ENCODE measurements at regions not wholly inside any gene's neighbourhood (a gene's known extent, or its start where the extent isn't known, plus 50 kb on each side); places are given as distances from the start of the nearest gene placed in this dataset.
"Not testable (repeated sequence)": the region's sequence is repeated elsewhere in the genome, so short reads cannot be mapped to it uniquely, and the experiment has no call there.

- no peak for DNase-seq (ENCODE audit: low read depth in 3 of 3)
Measured at GRCh38 chr15:62907275-62907674, 135.3 kb upstream of the TPM1 start.

GRCh38 chr15:62908341-62908740, 134.2 kb upstream of the TPM1 start:
- not testable (repeated sequence) for DNase-seq (ENCODE audit: low read depth in 3 of 3)

- no peak for DNase-seq (ENCODE audit: low read depth in 3 of 3)
Measured at GRCh38 chr15:62909257-62909656, 133.3 kb upstream of the TPM1 start.

GRCh38 chr15:62912282-62912681, 130.3 kb upstream of the TPM1 start:
- no peak for DNase-seq (ENCODE audit: low read depth in 3 of 3)

- no peak for DNase-seq (ENCODE audit: low read depth in 3 of 3)
Measured at GRCh38 chr15:62912808-62913207, 129.7 kb upstream of the TPM1 start.

- no peak for DNase-seq (ENCODE audit: low read depth in 3 of 3)
Measured at GRCh38 chr15:62913246-62913645, 129.3 kb upstream of the TPM1 start.

- DNase-seq (ENCODE audit: low read depth in 3 of 3) = no peak
Measured at GRCh38 chr15:62914461-62915079, 128.0 kb upstream of the TPM1 start.

GRCh38 chr15:62920682-62921502, 121.7 kb upstream of the TPM1 start:
- DNase-seq (ENCODE audit: low read depth in 3 of 3) = no peak

- DNase-seq (ENCODE audit: low read depth in 3 of 3) = no peak
Measured at GRCh38 chr15:62922514-62922913, 120.0 kb upstream of the TPM1 start.

- DNase-seq (ENCODE audit: low read depth in 3 of 3) = no peak
Measured at GRCh38 chr15:62925875-62926274, 116.7 kb upstream of the TPM1 start.

- DNase-seq (ENCODE audit: low read depth in 3 of 3) = no peak
Measured at GRCh38 chr15:62927196-62927595, 115.4 kb upstream of the TPM1 start.

GRCh38 chr15:62927836-62928235, 114.7 kb upstream of the TPM1 start:
- DNase-seq (ENCODE audit: low read depth in 3 of 3) = no peak

GRCh38 chr15:62928242-62928999, 114.1 kb upstream of the TPM1 start:
- DNase-seq (ENCODE audit: low read depth in 3 of 3) = no peak

- no peak for DNase-seq (ENCODE audit: low read depth in 3 of 3)
Measured at GRCh38 chr15:62929000-62929357, 113.6 kb upstream of the TPM1 start.

- DNase-seq (ENCODE audit: low read depth in 3 of 3) = no peak
Measured at GRCh38 chr15:62931650-62932049, 110.9 kb upstream of the TPM1 start.

- DNase-seq (ENCODE audit: low read depth in 3 of 3) = no peak
Measured at GRCh38 chr15:62932436-62932835, 110.1 kb upstream of the TPM1 start.

GRCh38 chr15:62933386-62933785, 109.2 kb upstream of the TPM1 start:
- DNase-seq (ENCODE audit: low read depth in 3 of 3) = no peak

- DNase-seq (ENCODE audit: low read depth in 3 of 3) = no peak
Measured at GRCh38 chr15:62934236-62934971, 108.1 kb upstream of the TPM1 start.

- no peak for DNase-seq (ENCODE audit: low read depth in 3 of 3)
Measured at GRCh38 chr15:62935300-62936081, 107.1 kb upstream of the TPM1 start.

- no peak for DNase-seq (ENCODE audit: low read depth in 3 of 3)
Measured at GRCh38 chr15:62938825-62939224, 103.7 kb upstream of the TPM1 start.

GRCh38 chr15:62940093-62940754, 102.3 kb upstream of the TPM1 start:
- no peak for DNase-seq (ENCODE audit: low read depth in 3 of 3)
